Smooth muscle cell (in vitro differentiated cells): ENCODE measurements at regions not wholly inside any gene's neighbourhood (a gene's known extent, or its start where the extent isn't known, plus 50 kb on each side); places are given as distances from the start of the nearest gene placed in this dataset.

Experiments
- DNase-seq: peaks from one replicate; lab custom pipeline; 2025; ENCODE audit not compliant: unreplicated experiment; lab: John Stamatoyannopoulos, UW
- H2AFZ ChIP-seq: fragments of 200-600 bp; sonication (generic); 2 replicates; pipeline ENCODE4 v1.6.0; 2016; ENCODE audit warnings: antibody characterized with exemption, low read depth, mild to moderate bottlenecking
- H3F3A ChIP-seq: fragments of 200-600 bp; sonication (generic); 2 replicates; pipeline ENCODE4 v1.6.0; 2017; ENCODE audit warnings: antibody characterized with exemption, low read depth
- H3K27ac ChIP-seq: fragments of 200-600 bp; sonication (generic); 2 replicates; pipeline ENCODE4 v1.5.1; 2016; ENCODE audit warnings: low read depth, mild to moderate bottlenecking
- H3K27me3 ChIP-seq: fragments of 200-600 bp; sonication (generic); 2 replicates; pipeline ENCODE4 v1.6.1; 2016; ENCODE audit warnings: low read depth, mild to moderate bottlenecking
- H3K36me3 ChIP-seq: fragments of 200-600 bp; sonication (generic); 2 replicates; pipeline ENCODE4 v1.5.1; 2016; ENCODE audit warnings: low read depth
- H3K4me1 ChIP-seq: fragments of 200-600 bp; sonication (generic); 2 replicates; pipeline ENCODE4 v1.5.1; 2016; ENCODE audit warnings: low read depth
- H3K4me2 ChIP-seq: fragments of 200-600 bp; sonication (generic); 2 replicates; pipeline ENCODE4 v1.6.0; 2016; ENCODE audit warnings: mild to moderate bottlenecking
- H3K4me3 ChIP-seq: fragments of 200-600 bp; sonication (generic); 2 replicates; pipeline ENCODE4 v1.5.1; 2016; ENCODE audit warnings: mild to moderate bottlenecking
- H3K79me2 ChIP-seq: fragments of 200-600 bp; sonication (generic); 2 replicates; pipeline ENCODE4 v1.6.0; 2016; ENCODE audit warnings: low read depth, mild to moderate bottlenecking
- H3K9ac ChIP-seq: fragments of 200-600 bp; sonication (generic); 2 replicates; pipeline ENCODE4 v1.6.0; 2016; ENCODE audit warnings: low read depth
- H3K9me3 ChIP-seq: fragments of 200-600 bp; sonication (generic); replicated peaks from 2 replicates; pipeline ENCODE4 v1.5.1; 2016; ENCODE audit warnings: low read depth
- H4K20me1 ChIP-seq: fragments of 200-600 bp; sonication (generic); 2 replicates; pipeline ENCODE4 v1.6.0; 2016; ENCODE audit warnings: low read depth
- CTCF ChIP-seq: fragments of 200-600 bp; sonication (generic); IDR thresholded peaks from 2 replicates; pipeline ENCODE4 v1.5.1; 2017; ENCODE audit warnings: borderline replicate concordance, mild to moderate bottlenecking, antibody characterized with exemption; ENCODE audit not compliant: insufficient read depth, poor library complexity, severe bottlenecking
- WGBS: methylation state at CpG from one replicate; pipeline ENCODE4 v1.1.7; 2016; ENCODE audit warnings: low lambda C conversion rate; 5-methylcytosine and 5-hydroxymethylcytosine counted together

DNA sequence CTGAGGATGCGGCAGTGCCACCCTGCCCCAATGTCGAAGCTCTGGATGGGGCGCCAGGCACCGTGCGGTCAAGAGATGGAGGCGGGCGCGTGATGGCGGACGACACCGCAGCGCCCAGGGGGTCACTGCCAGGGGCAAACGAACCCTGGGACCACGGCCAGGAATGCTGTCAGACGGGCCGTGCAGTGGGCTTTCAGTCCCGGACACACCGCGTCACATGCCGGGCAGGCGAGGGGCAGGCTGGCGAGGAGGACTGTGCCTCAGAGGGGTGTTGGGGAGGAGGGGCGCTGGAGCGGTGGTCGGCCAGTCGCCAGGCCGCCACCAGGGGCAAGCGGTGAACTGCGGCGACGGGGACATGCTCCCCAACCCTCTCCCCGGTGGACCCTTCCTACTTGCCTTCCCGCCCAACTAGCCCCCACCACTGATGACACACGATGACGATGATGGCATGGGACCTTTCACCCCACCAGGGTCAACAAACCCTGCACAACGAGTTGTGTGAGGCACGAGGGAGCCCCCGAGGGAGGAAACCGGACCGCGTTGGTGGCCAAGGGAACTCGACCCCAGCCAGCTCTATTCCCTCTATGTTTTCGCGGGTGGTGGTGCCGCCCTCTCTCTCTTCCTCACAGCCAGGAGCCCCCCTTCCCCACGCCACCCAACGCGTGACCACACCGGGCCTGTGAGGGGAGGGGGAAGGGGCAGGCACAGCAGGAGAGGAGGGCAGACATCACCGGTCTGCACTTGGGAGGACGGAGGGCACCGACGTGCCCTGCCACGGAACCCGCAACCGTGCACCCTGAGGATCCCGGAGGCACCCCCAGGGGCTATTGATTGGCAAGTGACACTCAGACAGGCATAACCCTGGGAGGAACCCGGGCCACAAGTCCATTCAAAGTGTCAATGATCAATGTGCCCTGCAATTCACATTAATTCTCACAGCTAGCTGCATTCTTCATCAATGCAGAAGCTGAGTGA, 1960.9 kb upstream of the DEFB115 start:
- Histone ChIP-seq H3K4me1 (no peaks in the 10 kb centered on the region), H3K79me2 (no peaks in the 10 kb centered on the region), H3K4me3 (no peak overlapping the region), H4K20me1 (no peaks in the 10 kb centered on the region), H3K27me3 (no peaks in the 10 kb centered on the region), H3K9ac (no peak overlapping the region), H3K9me3 (no peaks in the 10 kb centered on the region), H3F3A (no peaks in the 10 kb centered on the region), H3K27ac (no peak overlapping the region), H3K36me3 (no peaks in the 10 kb centered on the region), H3K4me2 (no peak overlapping the region), H2AFZ (no peak overlapping the region)
- WGBS = 74% methylated on average over 51 of the region's 58 CpGs
- no peak for DNase-seq
- TF ChIP-seq CTCF = no peak

GRCh38 chr20:29297411-29298270, 1959.8 kb upstream of the DEFB115 start:
- H3K9me3 ChIP-seq = no peaks in the 10 kb centered on the region

DNA sequence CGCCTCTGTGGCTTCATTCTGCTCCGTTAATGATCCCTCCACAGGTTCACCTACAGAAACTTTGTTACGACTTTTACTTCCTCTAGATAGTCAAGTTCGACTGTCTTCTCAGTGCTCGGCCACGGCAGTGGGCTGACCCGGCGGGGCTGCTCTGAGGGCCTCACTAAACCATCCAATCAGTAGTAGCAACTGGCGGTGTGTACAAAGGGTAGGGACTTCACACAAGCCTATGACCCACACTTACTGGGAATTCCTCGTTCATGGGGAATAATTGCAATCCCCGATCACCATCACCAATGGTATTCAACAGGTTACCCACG, 1959.2 kb upstream of the DEFB115 start:
- Histone ChIP-seq H3K9ac (no peak overlapping the region), H2AFZ (no peak overlapping the region), H4K20me1 (no peaks in the 10 kb centered on the region), H3K27ac (no peak overlapping the region), H3K4me3 (no peak overlapping the region), H3K4me1 (no peaks in the 10 kb centered on the region), H3K79me2 (no peaks in the 10 kb centered on the region), H3K27me3 (no peaks in the 10 kb centered on the region), H3F3A (no peaks in the 10 kb centered on the region), H3K36me3 (no peaks in the 10 kb centered on the region), H3K9me3 (no peaks in the 10 kb centered on the region), H3K4me2 (no peak overlapping the region)
- TF ChIP-seq CTCF = no peak
- WGBS = 71% methylated on average over 12 of the region's 12 CpGs
- DNase-seq = no peak

More at GRCh38 chr20:29297411-29298270, 1959.8 kb upstream of the DEFB115 start:
- no peaks in the 10 kb centered on the region for H3K4me1 ChIP-seq
- H3K27ac ChIP-seq = no peak overlapping the region
- no peak overlapping the region for H3K9ac ChIP-seq
- no peak for TF ChIP-seq CTCF
- H3K4me2 ChIP-seq = no peak overlapping the region
- DNase-seq = no peak
- no peaks in the 10 kb centered on the region for H3K79me2 ChIP-seq
- no peaks in the 10 kb centered on the region for H3K27me3 ChIP-seq
- H4K20me1 ChIP-seq = no peaks in the 10 kb centered on the region
- WGBS = 75% methylated on average over 38 of the region's 70 CpGs
- H2AFZ ChIP-seq = no peak overlapping the region
- H3F3A ChIP-seq = no peaks in the 10 kb centered on the region
- H3K36me3 ChIP-seq = no peaks in the 10 kb centered on the region
- no peak overlapping the region for H3K4me3 ChIP-seq
